KG1 (cell line): ENCODE measurements at regions not wholly inside any gene's neighbourhood (a gene's known extent, or its start where the extent isn't known, plus 50 kb on each side); places are given as distances from the start of the nearest gene placed in this dataset.

Source experiments
- DNase-seq: peaks from one replicate; lab custom pipeline; 2025; lab: John Stamatoyannopoulos, UW

DNA sequence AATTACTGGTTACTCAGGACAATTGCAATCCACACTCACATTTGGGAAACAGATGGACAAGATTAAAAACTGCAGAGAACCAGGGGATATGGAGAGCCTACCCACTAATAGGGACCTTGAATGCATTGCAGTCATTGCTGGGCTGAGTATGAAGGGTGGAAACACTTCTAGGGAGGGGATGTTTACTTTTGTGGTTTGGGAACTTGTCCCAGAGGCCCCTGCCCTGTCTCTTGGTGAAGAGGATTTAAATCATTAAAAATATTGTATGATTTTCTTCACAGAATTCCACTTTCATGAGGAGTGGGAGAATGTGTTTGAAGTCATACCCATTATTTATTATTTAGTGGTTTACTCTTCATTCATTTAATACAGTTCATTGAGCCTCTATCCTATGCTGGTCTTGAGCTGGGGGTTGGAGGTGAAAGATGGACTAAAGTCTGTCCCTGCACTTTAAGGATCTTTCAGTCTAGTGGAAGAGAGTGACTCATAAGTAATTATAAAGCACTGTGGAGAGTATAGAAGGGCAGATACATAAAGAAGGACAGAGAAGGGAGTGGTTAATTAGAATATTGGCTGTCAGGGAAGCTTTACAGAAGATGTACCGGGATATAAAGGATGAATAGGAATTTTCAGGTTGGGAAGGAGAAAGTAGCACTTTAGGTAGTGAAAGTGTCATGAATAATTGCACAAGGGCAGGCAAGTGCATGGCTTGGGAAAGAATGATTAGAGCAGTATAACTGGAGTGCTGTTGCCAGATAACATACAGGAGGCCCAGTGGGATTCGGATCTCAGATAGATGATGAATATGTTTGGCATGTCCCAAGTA is 313.4 kb downstream of the LPIN1 start:
- no peak for DNase-seq

DNA sequence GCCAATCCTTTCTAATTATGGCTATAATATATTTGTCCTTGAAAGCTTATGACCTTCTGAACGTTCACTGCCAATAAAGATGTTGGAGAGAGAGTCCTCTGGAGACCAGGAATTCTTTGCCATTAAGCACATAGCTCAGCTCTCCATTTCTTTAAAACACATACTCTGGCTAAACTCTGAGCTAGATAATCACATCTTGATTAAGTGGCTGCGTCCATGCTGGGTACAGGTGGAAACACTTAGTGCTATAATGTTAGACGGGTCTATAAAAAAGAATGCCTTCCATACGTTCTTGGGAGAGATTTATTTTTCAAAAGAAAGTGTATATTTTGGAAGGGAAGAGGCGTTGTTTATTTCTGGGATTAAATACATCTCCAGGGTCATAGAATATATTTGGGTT is 314.5 kb downstream of the LPIN1 start:
- DNase-seq = no peak

DNA sequence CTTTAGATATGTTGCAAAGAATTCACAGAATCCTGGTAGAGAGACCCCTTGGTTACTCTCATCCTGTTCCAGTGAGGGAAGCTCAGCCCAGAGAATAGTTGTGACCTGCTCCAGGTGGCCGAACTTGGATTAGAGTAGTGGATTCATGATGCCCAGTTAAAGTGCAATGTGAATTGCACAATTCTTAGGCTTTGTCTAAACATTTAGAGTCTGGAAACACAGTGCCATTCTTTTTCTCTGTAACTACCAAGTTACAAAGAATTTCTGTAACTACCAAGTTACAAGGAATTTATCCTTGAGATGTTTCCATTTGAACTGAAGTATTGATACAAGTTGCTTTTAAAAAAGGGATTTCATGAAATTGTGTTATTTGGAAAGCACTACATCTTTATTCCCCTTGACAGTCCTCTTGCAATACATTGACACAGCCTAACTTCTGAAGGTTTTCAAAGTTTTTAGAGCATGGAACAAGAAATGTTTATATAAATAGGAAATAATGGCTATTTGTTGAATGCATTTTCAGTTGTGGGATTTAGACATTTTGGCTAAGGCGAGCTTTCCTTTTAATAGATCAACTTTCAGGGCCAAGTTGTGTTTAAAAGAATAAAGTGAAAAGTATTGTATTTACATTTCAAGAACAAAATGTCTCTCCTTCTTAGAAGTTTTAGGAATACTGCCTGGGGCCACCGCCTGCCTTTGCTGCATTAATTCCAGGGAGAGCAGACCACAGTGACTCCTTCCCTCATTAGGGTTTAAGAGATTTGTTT is 315.0 kb downstream of the LPIN1 start:
- DNase-seq = no peak

DNA sequence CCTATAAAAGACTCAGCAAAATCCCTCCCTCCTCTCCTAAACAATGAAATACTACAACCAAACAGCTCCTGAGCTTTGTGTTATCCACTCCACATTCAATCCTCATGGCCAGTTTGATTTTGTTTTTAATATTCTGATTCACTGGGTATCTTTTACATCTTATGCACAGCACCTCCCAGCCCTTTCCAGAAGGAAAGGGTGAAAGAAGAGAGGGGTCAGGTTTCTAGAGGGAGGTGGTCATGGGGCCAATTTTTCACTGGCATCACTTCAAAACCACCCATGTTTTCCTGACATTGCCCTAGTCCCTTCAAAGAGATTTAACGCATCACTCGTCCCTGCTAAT is 315.6 kb downstream of the LPIN1 start:
- no peak for DNase-seq

DNA sequence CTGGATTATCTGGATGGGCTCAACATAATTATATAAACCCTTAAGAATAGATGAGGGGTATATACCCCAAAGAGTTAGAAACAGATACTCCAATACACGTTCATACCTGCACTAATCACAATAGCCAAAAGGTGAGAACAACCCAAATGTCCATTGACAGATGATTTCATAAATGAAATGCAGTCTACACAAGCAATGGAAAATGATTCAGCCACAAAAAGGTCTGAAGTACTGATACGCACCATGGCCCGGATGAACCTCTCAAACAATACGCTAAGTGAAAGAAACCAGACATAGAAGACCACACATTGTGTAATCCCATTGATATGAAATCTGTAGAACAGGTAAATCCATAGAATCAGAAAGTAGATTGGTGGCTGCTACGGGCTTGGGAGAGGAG is 316.8 kb downstream of the LPIN1 start:
- DNase-seq = no peak

DNA sequence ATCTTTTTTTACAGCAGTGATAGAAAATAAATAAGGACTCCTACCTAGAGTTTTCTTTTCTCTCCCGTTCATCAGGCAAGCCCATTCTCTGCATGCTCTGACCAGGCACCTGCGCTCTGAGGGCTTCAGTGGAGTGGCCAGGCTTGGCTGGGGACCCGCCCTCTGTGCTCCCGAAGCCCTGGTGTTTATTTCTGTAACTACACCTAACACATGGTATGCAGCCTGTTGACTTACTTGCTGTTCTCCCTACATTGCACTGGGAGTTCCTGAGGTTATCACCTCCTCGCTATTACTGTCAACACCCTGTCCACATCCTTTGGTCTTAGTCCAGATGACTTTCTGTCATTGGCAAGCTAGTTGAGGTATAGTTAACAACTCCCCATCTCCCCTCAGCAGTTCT is 317.7 kb downstream of the LPIN1 start:
- no peak for DNase-seq

DNA sequence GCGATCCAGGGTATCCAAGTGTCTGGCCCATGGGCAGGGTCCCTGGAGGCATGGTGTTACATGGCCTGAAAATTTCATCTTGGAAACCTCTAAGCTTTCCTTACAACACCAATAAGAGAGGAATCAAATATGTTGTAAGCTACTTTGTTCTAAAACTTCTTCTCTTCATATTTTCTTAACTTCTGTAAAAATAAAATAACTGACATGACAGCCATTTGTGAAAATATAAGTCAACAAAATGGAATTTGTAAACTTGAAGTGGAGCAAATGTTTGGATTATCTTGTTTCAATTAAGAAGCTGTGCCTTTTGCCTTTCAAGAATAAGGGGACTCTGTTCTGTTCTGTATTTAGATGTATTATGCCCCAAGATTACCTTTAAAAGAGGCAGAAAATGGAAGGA is 319.7 kb downstream of the LPIN1 start:
- no peak for DNase-seq

DNA sequence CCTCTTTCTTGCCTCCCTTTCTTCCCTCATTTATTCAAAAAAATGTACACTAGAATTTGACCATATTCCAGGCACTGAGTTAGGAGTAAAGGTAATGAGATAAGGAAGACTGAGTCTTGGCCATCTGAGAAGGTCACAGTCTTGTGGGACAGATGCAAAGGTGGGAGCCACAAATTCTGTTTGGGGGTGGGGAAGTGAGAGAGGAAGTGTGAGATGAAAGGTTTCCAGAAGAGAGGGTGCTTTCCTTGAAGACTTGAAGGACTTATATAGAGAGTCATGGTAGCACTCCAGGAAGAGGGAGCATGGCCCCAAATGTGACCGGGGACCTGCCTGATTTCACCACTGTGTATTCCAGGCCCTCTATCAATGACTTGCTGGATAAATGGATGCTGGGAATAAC is 320.6 kb downstream of the LPIN1 start:
- no peak for DNase-seq

DNA sequence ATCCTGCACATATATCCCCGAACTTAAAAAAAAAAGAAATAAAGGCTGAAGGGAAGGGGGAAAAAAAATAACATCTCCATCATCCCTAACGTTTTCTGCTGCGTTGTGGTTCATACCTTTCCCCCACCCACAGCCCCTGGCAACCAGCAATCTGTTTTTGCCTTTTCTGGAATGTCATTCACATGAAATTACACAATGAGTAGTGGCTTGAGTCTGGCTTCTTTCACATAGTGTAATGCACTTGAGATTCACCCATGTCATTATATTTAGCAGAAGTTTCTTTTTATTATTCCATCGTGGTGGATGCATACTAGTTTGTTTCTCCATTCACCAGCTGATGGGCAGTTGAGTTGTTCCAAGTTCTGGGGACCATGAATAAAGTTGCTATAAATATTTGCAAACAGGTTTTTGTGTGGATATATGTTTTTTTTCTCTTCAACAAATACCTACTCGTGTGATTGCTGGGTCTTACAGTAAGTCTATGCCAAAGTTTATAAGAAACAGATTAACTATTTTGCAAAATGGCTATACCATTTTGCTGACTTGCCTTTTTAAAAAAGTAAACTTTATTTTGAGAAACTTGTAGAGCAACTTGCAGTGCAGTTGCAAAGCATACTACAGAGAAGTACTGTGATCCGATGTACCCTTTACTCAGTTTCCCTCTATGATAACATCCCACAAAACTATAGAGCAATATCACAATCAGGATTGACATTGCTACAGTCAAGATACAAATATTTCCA is 322.5 kb downstream of the LPIN1 start:
- no peak for DNase-seq

DNA sequence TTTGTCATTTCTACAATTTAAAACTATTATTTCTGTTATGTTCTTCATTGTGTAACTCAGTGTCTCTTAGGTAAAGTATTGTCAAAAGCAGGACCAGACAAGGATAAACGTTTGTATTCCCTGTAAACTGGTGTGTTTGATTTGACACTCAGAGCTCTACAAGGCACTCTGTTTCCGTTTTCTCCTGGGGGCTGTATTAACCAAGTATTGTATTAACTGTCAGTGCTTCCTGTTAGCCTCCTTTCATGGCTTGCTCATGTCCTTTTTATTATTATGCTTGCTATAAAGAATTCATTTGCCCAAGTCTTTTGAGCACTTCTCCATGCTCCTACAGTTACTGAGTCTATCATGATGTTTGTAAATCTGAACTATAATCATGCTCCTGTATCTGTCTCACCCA is 323.7 kb downstream of the LPIN1 start:
- no peak for DNase-seq

DNA sequence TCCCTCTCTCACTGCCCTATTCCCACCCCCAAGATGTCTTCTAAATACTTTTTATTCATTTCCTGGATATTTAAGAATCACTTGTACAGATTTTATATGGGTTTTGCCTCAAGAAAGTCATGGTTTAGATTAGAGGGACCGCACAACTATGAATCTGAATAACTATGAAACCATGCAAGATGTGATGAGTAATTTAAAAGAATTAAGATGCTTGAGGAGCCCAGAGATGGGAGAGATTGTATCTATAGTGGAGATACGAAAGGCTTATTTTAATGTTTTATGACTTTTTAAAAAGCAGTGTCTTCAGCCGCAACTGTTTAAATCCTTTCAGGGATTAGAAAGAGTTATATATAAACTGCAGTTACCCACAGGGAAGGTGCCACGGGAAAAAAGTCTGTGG is 324.1 kb downstream of the LPIN1 start:
- DNase-seq = no peak

DNA sequence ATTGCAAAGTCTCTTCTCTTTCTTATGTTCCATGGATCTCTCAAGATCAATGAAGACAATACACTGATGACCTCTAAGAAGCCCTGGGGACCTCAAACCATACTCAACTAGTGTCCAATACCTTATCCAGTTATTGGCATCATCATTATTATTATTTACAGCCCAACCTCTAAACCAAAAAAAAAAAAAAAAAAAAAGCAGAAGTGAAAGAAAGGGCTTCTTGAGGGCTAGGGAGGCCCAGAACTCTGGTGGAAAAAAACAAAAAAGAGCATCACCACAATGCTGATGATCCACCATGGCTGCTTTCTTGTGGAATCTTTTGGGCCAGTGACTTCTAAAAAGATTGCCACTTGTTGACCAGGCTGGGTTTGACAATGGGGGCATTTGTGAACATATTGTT is 324.9 kb downstream of the LPIN1 start:
- no peak for DNase-seq

DNA sequence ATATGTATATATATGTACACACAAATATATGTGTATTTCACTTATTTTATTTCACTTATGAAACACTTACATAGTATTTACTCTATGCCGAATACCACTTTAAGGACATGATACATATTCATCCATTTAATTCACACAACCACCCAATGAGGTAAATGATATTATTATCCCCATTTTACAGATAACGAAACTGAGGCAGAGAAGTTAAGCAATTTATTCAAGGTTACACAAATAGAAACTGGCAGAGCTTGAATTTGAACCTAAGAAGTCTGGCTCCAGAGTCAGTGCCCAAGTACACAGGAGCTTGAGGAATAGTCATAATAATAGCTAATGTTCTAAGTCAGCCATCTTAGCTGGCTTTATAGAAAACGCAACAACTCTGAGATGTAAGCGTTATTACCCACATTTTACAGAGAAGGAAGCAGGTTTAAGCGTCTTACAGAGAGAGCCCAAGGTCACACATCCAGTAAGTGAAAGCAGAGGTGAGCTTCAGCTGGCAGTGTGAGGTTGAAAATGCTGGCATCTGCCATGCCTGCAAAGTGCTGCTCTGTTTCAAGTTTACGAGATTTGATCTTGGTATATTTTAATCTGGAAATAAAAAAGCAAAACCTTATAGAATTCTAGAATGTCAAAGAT is 326.9 kb downstream of the LPIN1 start:
- DNase-seq = no peak

DNA sequence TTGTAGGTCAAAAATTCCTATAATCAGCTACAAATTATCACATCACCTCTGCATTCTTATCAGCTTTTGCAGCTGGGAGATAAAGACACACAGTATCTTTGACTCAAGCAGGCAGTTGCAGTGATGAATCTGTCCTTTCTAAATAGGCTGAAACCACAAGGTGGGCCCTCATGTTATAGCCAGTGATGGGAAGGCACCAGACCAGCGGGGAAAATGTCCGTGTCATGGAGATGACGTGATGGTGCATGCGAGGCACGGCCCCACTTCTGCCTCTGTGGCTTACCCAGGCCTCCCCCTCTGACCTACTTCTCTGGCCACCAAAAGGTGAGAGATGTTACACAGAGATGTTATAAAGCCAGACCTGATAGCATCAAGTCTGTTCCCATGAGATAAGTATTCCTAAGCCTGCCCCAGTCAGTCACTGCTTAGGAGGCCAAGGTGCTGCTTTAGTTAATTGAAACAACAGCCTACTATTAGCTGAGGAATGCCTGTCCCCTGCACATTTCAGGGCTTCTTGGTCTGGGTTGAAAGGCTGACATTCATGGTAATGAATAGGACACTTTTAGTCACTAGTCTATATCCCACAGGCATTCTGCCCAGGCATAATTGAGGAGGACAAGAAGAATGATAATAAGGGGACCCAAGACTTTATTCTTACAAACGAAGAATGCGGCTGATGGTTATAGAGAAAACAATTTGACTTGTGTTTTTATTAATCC is 327.9 kb downstream of the LPIN1 start:
- peak; percentile 22 for DNase-seq

DNA sequence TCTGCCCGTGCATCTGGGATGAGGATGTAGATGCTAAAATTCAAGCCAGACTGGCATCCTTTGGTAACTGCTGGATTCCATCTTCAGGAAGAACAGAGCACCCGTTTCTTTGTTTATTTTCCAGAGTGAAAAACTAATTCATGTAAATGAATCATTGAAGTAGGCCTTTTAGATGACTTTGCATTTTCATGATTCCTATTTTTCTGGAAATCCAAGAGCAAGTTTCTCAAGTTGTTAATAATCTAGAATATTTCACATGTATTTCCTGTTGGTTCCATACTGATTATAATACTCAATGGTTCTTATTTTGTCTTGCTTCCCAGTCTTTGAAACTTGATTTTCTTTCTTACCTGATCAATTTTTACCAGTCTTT is 328.4 kb downstream of the LPIN1 start:
- DNase-seq = no peak

DNA sequence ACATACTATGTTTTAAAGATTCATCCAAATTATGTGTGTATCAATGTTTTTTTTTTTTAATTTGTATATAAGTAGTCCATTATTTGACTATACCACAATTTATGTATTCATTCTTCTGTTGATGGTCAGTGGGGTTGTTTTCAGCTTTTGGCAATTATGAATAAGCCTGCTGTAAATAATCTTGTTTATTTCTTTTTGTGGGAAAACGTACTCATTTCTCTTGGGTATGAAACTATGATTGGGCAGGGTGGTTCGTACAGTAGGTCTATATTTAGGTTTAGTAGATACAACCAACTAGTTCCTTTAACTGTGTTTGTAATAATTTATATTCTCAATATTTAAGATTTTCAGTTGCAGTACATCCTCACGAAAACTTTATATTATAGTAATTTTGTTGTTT is 329.2 kb downstream of the LPIN1 start:
- DNase-seq = no peak

DNA sequence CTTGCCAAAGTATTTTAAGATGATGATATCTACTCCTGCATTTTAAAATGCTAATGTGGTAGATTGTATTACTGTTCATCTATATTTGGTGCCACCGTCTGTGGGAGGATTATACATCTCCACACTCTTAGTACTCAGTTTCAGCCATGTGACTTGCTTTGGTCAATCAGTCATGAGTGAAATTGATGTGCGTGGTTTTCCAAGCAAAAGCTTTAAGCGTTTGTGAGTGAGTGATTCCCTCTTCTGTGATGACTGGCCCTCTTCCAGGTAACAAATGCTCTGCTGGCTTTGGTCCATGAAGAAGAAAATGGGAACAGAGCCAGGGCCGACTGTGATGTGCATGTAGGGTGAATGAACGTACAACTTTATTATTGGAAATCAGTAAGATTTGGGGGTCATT is 330.4 kb downstream of the LPIN1 start:
- no peak for DNase-seq

DNA sequence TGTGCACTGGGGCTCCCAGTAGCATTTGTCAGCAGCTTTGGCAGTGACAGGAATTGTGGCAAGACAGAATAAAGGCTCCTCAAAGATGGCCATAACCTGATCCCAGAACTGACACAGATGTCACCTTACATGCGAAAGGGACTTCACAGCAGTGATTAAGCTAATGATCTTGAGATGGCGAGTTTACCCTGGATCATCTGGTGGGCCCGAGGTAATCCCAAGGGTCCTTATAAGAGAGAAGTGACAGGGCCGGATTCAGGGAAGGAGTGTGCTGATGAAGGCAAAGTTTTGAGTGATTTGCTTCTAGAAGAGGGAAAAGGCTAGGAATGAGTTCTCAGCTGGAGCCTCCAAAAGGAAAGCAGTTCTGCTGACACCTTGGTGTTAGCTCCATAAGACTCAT is 333.9 kb downstream of the LPIN1 start:
- no peak for DNase-seq

DNA sequence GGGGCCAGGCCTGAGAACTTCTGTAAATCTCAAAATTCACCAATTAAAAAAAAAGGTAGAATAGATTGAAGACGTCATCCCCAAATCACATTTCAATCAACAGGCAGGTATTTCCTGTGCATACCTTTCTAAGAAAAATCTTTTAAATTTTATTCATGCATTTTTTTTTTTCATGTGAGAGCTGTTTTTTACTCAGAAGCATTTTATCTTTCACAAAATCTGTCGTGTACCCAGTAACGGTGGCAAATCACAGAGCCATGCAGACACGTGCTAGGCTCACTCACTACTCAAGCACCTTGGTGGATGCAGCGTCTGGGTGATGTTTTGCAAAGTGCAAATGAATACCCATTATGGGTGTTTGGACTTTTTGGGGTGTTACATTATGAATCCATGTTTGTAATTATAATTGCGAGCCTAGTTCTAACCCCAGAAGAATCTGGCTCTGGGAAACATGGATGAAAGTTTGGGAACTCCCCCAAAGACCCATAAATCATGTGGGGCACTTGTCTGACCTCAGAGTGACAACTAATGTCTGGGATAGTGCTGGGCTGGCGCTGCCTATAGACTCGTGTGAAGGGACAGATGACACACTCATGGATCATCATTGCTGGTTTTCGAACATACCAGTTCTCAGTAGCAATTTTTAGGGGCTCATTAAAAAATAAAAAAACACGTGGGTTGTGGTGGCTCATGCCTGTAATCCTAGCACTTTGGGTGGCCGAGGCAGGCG is 335.2 kb downstream of the LPIN1 start:
- DNase-seq = no peak

DNA sequence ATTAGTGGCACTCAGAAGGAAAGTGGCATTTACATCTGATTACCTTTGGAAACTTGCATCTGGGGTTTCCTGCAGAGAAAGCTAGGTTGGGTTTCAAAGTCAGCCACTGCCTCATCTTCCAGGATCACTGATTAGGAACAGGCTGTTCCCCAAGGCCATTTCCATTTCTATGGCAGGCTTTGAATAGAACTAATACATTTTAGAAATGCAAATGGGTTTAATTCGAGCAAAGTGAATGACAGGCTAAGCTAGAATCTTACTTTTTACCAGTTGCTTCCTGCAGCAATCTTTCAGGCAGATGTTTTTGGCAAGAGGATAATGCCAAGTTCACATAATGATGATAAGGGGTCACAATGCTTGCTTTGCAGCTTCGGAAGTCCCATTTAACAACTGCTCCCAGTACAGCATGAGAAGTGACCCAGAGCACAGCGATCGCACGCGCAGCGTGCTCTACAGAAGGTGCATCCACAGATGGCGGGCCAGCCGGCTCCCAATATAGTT is 336.7 kb downstream of the LPIN1 start:
- DNase-seq = no peak
